Effector memory CD4-positive, alpha-beta T cell (primary cell): ENCODE measurements at regions not wholly inside any gene's neighbourhood (a gene's known extent, or its start where the extent isn't known, plus 50 kb on each side); places are given as distances from the start of the nearest gene placed in this dataset.

Source experiments
- DNase-seq, 3 donors: peaks; one replicate each; pipeline ENCODE4 v3.0.0-alpha.2; 2020
- H3K27ac ChIP-seq: 2 replicates; pipeline ENCODE4 v1.7.0; 2013; ENCODE audit warnings: mild to moderate bottlenecking, low read length, moderate library complexity; ENCODE audit not compliant: insufficient read depth, poor library complexity, severe bottlenecking
- H3K27me3 ChIP-seq: replicated peaks from 2 replicates; pipeline ENCODE4 v1.7.0; 2013; ENCODE audit warnings: mild to moderate bottlenecking, low read length; ENCODE audit not compliant: insufficient read depth, control insufficient read depth, poor library complexity, severe bottlenecking
- H3K36me3 ChIP-seq: 2 replicates; pipeline ENCODE4 v1.7.0; 2013; ENCODE audit warnings: mild to moderate bottlenecking, low read length, moderate library complexity; ENCODE audit not compliant: control insufficient read depth, insufficient read depth
- H3K4me1 ChIP-seq: 2 replicates; pipeline ENCODE4 v1.7.0; 2013; ENCODE audit warnings: low read length, mild to moderate bottlenecking; ENCODE audit not compliant: control insufficient read depth, insufficient read depth, poor library complexity, severe bottlenecking
- H3K4me3 ChIP-seq: 2 replicates; pipeline ENCODE4 v1.7.0; 2013; ENCODE audit warnings: low read length, low read depth, mild to moderate bottlenecking; ENCODE audit not compliant: insufficient read depth, poor library complexity, severe bottlenecking
- H3K9me3 ChIP-seq: 2 replicates; pipeline ENCODE4 v1.7.0; 2013; ENCODE audit warnings: mild to moderate bottlenecking, low read length, moderate library complexity; ENCODE audit not compliant: control insufficient read depth

GRCh38 chr14:101073598-101073965 is 170.1 kb upstream of the RTL1 start:
- no peaks in the 10 kb centered on the region for H3K4me1 ChIP-seq

GRCh38 chr14:101074196-101075024 is 170.9 kb upstream of the RTL1 start:
- DNase-seq, result no peak
- H3K27ac ChIP-seq, result no peak overlapping the region

More at GRCh38 chr14:101073598-101073965, 170.1 kb upstream of the RTL1 start:
- no peak for DNase-seq
- H3K27me3 ChIP-seq, result no peaks in the 10 kb centered on the region
- H3K9me3 ChIP-seq, result no peaks in the 10 kb centered on the region
- H3K4me3 ChIP-seq, result no peak overlapping the region
- H3K27ac ChIP-seq, result no peak overlapping the region
- H3K36me3 ChIP-seq, result no peaks in the 10 kb centered on the region

GRCh38 chr14:101075025-101075800 is 171.7 kb upstream of the RTL1 start:
- no peaks in the 10 kb centered on the region for H3K27me3 ChIP-seq
- no peaks in the 10 kb centered on the region for H3K4me1 ChIP-seq
- H3K4me3 ChIP-seq, result no peak overlapping the region
- no peak overlapping the region for H3K27ac ChIP-seq
- no peak for DNase-seq
- no peaks in the 10 kb centered on the region for H3K9me3 ChIP-seq
- H3K36me3 ChIP-seq, result no peaks in the 10 kb centered on the region

More at GRCh38 chr14:101074196-101075024, 170.9 kb upstream of the RTL1 start:
- Histone ChIP-seq H3K4me1 (no peaks in the 10 kb centered on the region), H3K36me3 (no peaks in the 10 kb centered on the region), H3K4me3 (no peak overlapping the region), H3K9me3 (no peaks in the 10 kb centered on the region), H3K27me3 (no peaks in the 10 kb centered on the region)

- Histone ChIP-seq H3K36me3 (no peaks in the 10 kb centered on the region), H3K9me3 (no peaks in the 10 kb centered on the region), H3K4me1 (no peaks in the 10 kb centered on the region), H3K27ac (no peak overlapping the region), H3K27me3 (no peaks in the 10 kb centered on the region), H3K4me3 (no peak overlapping the region)
- no peak for DNase-seq
These were observed 172.4 kb upstream of the RTL1 start for GRCh38 chr14:101075801-101076413.

- Histone ChIP-seq H3K9me3 (no peaks in the 10 kb centered on the region), H3K4me3 (no peak overlapping the region), H3K27ac (no peak overlapping the region), H3K27me3 (no peaks in the 10 kb centered on the region), H3K36me3 (no peaks in the 10 kb centered on the region), H3K4me1 (no peaks in the 10 kb centered on the region)
- no peak for DNase-seq
These were observed 173.1 kb upstream of the RTL1 start for GRCh38 chr14:101076451-101077198.

GRCh38 chr14:101077481-101078074 is 174.1 kb upstream of the RTL1 start:
- no peaks in the 10 kb centered on the region for H3K36me3 ChIP-seq
- H3K9me3 ChIP-seq, result no peaks in the 10 kb centered on the region
- DNase-seq, result no peak
- no peaks in the 10 kb centered on the region for H3K27me3 ChIP-seq
- no peaks in the 10 kb centered on the region for H3K4me1 ChIP-seq
- H3K27ac ChIP-seq, result no peak overlapping the region
- no peak overlapping the region for H3K4me3 ChIP-seq

GRCh38 chr14:101078170-101078891 is 174.8 kb upstream of the RTL1 start:
- H3K27me3 ChIP-seq, result no peaks in the 10 kb centered on the region

GRCh38 chr14:101078892-101079221 is 175.3 kb upstream of the RTL1 start:
- Histone ChIP-seq H3K27ac (no peak overlapping the region), H3K4me3 (no peak overlapping the region), H3K27me3 (no peaks in the 10 kb centered on the region), H3K36me3 (no peaks in the 10 kb centered on the region), H3K9me3 (no peaks in the 10 kb centered on the region), H3K4me1 (no peaks in the 10 kb centered on the region)
- no peak for DNase-seq

More at GRCh38 chr14:101078170-101078891, 174.8 kb upstream of the RTL1 start:
- Histone ChIP-seq H3K36me3 (no peaks in the 10 kb centered on the region), H3K9me3 (no peaks in the 10 kb centered on the region), H3K27ac (no peak overlapping the region), H3K4me1 (no peaks in the 10 kb centered on the region), H3K4me3 (no peak overlapping the region)
- DNase-seq, result no peak
